ENCODE measurements at regions not wholly inside any gene's neighbourhood (a gene's known extent, or its start where the extent isn't known, plus 50 kb on each side); places are given as distances from the start of the nearest gene placed in this dataset.

DNA sequence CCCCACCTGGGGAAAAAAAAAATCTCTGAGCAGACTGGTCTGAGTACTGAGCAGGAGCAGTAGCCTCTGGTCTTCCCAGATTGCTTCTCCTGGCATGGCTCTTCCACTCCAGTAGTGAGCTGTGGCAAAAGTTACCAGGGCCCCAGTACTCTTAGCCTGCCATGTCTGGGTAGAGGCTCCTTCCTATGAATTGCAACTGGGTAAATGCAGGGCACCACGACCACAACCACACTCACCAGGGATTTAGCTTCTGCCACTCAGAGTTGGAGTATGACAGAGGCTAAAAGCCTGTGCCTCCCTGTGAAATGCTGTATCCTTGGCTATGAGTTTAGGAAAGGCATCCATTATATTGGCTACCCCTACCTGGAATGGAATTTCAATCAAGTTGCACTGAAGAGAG lies 67.9 kb upstream of the CCDC54 start:
- DNase-seq = peak; percentile 2

DNA sequence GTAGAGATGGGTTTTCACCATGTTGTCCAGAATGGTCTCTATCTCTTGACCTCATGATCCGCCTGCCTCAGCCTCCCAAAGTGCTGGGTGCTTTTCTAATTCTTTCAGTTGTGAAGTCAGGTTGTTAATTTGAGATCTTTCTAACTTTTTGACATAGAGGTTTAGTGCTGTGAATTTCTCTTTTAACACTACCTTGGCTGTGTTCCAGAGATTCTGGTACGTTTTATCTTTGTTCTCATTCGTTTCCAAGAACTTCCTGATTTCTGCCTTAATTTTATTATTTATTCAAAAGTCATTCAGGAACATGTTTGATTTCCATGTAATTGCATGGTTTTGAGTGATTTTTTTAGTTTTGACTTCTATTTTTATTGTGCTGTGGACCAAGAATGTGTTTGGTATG lies 63.5 kb upstream of the CCDC54 start:
- no peak for DNase-seq

DNA sequence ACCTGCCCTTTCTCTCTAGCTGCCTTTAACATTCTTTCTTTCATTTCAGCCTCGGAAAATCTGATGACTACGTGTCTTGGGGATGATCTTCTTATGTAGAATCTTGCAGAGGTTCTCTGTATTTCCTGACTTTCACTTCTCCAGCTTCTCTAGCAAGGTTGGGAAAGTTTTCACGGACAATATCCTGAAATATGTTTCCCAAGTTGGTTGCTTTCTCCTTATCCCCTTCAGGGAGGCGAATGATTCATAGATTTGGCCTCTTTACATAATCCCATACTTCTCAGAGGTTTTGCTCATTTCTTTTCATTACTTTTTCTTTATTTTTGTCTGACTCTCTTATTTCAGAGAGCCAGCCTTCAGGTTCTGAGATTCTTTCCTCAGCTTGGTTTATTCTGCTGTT lies 62.1 kb upstream of the CCDC54 start:
- no peak for DNase-seq

DNA sequence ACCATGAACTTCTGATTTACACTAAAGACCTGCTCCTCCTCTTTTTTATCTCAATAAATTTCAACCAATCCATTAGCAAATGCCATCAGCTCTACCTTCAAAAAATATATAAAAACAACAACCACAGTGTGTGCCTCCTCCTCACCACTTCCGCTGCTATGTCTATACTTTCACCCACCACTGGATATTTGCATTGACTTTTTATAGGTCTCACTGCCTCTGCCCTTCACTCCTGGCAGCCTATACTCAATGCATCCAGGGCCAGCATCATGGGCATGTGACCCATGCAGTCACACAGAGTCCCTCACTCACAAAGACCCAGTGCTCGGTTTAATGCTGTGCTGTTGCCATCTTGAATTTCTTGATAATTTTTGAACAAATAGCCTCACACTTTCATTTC lies 53.5 kb upstream of the CCDC54 start:
- no peak for DNase-seq

DNA sequence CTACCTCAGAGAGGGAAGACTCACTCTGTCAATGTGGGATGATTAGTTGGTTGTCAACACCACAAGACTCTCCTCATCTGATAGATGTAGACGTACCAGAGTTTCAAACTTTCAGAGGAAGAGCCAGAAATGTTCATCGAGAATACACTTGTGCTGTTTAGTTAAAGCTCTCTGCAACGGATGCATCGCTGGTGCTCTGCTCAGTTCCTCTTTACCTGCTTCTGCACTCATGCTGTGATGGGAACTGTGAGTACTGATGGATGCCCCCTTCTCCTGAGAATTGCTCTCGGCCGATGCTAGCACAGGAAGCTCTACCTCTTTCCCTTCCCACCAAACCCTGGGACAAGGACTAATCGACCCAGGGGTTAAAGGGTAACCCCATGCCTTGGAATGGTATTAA lies 51.8 kb upstream of the CCDC54 start:
- no peak for DNase-seq

Data from MV-4-11 (cell line).